ENCODE measurements at regions not wholly inside any gene's neighbourhood (a gene's known extent, or its start where the extent isn't known, plus 50 kb on each side); places are given as distances from the start of the nearest gene placed in this dataset.

DNA sequence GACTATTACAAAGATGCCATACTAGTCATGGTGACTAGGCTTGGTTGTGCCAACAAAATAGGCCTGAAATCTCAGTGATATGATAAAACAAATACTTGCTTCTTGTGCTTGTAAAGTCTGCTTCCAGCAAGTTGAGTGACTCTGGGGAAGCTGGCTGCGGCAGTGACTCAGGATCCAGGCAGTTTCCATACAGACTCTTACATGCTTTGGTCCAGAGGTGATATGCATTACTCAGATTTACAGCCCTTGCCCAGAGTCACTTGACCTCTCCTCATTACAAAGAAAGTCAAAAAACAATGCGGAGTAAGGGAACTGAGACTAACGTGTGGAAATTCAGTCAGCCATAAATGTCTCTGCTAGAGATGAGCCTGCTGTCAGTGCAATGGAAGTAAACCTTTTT lies 387.5 kb downstream of the KCNA4 start:
- TF ChIP-seq SUZ12 (IDR thresholded peaks at IDR 0.05), result no peak
- TF ChIP-seq ELF4 (IDR thresholded peaks at IDR 0.05), result no peak
- no peak for TF ChIP-seq ARNT (IDR thresholded peaks at IDR 0.05)
- no peak for TF ChIP-seq SP1 (IDR thresholded peaks at IDR 0.05)
- TF ChIP-seq HDGF (IDR thresholded peaks at IDR 0.05; ENCODE audit: borderline replicate concordance), result no peak
- TF ChIP-seq FOXK2 (IDR thresholded peaks at IDR 0.05), result no peak
- TF ChIP-seq NFRKB (IDR thresholded peaks at IDR 0.05), result no peak
- TF ChIP-seq TARDBP (IDR thresholded peaks at IDR 0.05), result no peak
